ENCODE measurements at regions not wholly inside any gene's neighbourhood (a gene's known extent, or its start where the extent isn't known, plus 50 kb on each side); places are given as distances from the start of the nearest gene placed in this dataset.

- TF ChIP-seq, protein P1, sequence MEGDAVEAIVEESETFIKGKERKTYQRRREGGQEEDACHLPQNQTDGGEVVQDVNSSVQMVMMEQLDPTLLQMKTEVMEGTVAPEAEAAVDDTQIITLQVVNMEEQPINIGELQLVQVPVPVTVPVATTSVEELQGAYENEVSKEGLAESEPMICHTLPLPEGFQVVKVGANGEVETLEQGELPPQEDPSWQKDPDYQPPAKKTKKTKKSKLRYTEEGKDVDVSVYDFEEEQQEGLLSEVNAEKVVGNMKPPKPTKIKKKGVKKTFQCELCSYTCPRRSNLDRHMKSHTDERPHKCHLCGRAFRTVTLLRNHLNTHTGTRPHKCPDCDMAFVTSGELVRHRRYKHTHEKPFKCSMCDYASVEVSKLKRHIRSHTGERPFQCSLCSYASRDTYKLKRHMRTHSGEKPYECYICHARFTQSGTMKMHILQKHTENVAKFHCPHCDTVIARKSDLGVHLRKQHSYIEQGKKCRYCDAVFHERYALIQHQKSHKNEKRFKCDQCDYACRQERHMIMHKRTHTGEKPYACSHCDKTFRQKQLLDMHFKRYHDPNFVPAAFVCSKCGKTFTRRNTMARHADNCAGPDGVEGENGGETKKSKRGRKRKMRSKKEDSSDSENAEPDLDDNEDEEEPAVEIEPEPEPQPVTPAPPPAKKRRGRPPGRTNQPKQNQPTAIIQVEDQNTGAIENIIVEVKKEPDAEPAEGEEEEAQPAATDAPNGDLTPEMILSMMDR (IDR thresholded peaks at IDR 0.05): no peak
- TF ChIP-seq EP300 (IDR thresholded peaks at IDR 0.05): no peak
Observed at GRCh38 chr3:59411694-59412093, 361.9 kb upstream of the CFAP20DC start.

Data from sigmoid colon (tissue), 4 donors.